SU-DHL-6 (cell line): ENCODE measurements at regions not wholly inside any gene's neighbourhood (a gene's known extent, or its start where the extent isn't known, plus 50 kb on each side); places are given as distances from the start of the nearest gene placed in this dataset.

Source experiments
- H2AFZ ChIP-seq: fragments of 200-600 bp; sonication (generic); 2 replicates; pipeline ENCODE4 v1.6.1; 2014; ENCODE audit warnings: low read depth, mild to moderate bottlenecking, moderate library complexity, mixed read lengths, antibody characterized with exemption, low read length; ENCODE audit not compliant: severe bottlenecking
- H3F3A ChIP-seq: fragments of 200-600 bp; shearing (Covaris generic); 2 replicates; pipeline ENCODE4 v1.6.0; 2016; ENCODE audit warnings: antibody characterized with exemption, mild to moderate bottlenecking; ENCODE audit not compliant: insufficient read depth
- H3K27ac ChIP-seq: fragments of 200-600 bp; sonication (generic); 2 replicates; pipeline ENCODE4 v1.5.1; 2016; ENCODE audit warnings: low read depth, mild to moderate bottlenecking, low read length, moderate library complexity, mixed read lengths
- H3K27me3 ChIP-seq: fragments of 200-600 bp; sonication (generic), shearing (Covaris generic); 2 replicates; pipeline ENCODE4 v1.6.0; 2014; ENCODE audit warnings: mild to moderate bottlenecking, low read length
- H3K36me3 ChIP-seq: fragments of 200-600 bp; sonication (generic); 2 replicates; pipeline ENCODE4 v1.6.1; 2014; ENCODE audit warnings: mild to moderate bottlenecking, low read length, mixed read lengths
- H3K4me2 ChIP-seq: fragments of 300-600, 200-600 bp; shearing (Covaris generic), sonication (generic); 2 replicates; pipeline ENCODE4 v1.6.0; 2014; ENCODE audit warnings: low read length, low read depth, mild to moderate bottlenecking; ENCODE audit not compliant: poor library complexity, severe bottlenecking
- H3K4me3 ChIP-seq: fragments of 200-600 bp; sonication (generic); 2 replicates; pipeline ENCODE4 v1.5.1; 2014; ENCODE audit warnings: antibody characterized with exemption, low read length, mild to moderate bottlenecking, mixed read lengths; ENCODE audit not compliant: insufficient read depth, poor library complexity, severe bottlenecking
- H3K79me2 ChIP-seq: fragments of 200-600 bp; sonication (generic); 2 replicates; pipeline ENCODE4 v1.6.1; 2014; ENCODE audit warnings: mild to moderate bottlenecking, low read length, moderate library complexity; ENCODE audit not compliant: insufficient read depth
- H3K9ac ChIP-seq: fragments of 200-600 bp; sonication (generic); 2 replicates; pipeline ENCODE4 v1.7.0; 2014; ENCODE audit warnings: mild to moderate bottlenecking, low read length
- H3K9me2 ChIP-seq: fragments of 200-600 bp; sonication (generic); replicated peaks from 2 replicates; pipeline ENCODE4 v1.6.1; 2014; ENCODE audit warnings: low read length; ENCODE audit not compliant: insufficient read depth
- H3K9me3 ChIP-seq: fragments of 200-600 bp; sonication (generic); 2 replicates; pipeline ENCODE4 v1.6.1; 2014; ENCODE audit warnings: low read length, mixed read lengths; ENCODE audit not compliant: insufficient read depth
- H4K20me1 ChIP-seq: fragments of 200-600 bp; sonication (generic); 2 replicates; pipeline ENCODE4 v1.6.1; 2014; ENCODE audit warnings: low read depth, mild to moderate bottlenecking, antibody characterized with exemption, low read length, moderate library complexity, mixed read lengths
- EZH2phosphoT487 ChIP-seq: fragments of 200-600 bp; sonication (generic), shearing (Covaris generic); conservative IDR thresholded peaks from 2 replicates; pipeline ENCODE4 v1.6.1; 2018; ENCODE audit warnings: mild to moderate bottlenecking, antibody characterized with exemption, low read length, moderate library complexity, mixed read lengths
- TF ChIP-seq, protein P1 (sequence below): fragments of 200-600 bp; sonication (generic); IDR thresholded peaks from one replicate; pipeline ENCODE4 v1.5.1; 2017; ENCODE audit warnings: antibody characterized with exemption, mild to moderate bottlenecking, low read length, moderate library complexity; ENCODE audit not compliant: insufficient read depth, poor library complexity, severe bottlenecking

DNA sequence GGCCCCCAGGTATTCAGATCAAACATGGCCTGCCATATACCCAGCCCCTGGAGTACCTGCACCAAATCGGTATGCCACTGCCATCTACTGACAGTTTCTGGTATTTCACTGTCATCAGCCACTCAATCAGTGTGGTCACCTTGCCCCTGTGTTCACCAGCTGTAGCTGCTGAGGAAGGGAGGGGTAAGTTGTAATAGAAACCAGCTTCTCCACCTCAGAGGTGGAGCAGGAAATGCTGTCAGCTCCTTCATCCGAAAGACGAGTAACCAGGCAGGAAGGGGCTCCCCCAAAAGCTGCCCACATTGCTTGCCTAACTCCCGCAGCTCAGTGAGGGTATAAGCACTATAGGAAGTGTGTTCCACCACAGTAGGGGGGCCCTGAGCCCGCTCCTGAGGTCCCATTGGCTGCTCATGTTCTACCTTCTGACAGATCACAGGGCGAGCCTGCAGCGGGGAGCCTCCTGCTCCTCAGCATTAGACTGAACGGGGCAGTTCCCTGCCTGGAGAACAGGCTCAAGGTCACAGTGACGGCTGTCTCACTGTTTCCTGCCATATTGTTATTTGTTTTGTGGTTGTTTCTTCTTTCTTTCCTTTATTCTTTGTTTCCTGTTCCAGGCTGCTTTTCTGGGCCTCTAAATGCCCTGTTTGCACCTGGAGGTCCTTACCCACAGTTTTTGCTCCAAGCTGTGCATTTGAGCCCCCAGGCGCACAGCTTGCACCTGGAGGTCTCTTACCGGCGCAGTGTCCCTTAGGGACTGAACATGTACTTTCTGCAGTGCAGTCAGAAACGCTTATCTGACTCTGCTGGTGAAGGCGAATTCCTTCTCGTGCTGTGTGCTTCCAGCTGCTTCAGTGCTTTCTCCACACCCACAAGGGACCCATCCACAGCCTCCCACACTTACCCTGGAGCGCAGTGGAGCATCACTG lies 1638.3 kb downstream of the MRPL39 start:
- H3K9me3 ChIP-seq, result no peaks in the 10 kb centered on the region
- peaks cover 7% of the 10 kb centered on the region; the same call in 1 of the 2 replicates for H3F3A ChIP-seq
- peak overlapping the region; percentile 28 for H3K4me3 ChIP-seq
- TF ChIP-seq, protein P1, sequence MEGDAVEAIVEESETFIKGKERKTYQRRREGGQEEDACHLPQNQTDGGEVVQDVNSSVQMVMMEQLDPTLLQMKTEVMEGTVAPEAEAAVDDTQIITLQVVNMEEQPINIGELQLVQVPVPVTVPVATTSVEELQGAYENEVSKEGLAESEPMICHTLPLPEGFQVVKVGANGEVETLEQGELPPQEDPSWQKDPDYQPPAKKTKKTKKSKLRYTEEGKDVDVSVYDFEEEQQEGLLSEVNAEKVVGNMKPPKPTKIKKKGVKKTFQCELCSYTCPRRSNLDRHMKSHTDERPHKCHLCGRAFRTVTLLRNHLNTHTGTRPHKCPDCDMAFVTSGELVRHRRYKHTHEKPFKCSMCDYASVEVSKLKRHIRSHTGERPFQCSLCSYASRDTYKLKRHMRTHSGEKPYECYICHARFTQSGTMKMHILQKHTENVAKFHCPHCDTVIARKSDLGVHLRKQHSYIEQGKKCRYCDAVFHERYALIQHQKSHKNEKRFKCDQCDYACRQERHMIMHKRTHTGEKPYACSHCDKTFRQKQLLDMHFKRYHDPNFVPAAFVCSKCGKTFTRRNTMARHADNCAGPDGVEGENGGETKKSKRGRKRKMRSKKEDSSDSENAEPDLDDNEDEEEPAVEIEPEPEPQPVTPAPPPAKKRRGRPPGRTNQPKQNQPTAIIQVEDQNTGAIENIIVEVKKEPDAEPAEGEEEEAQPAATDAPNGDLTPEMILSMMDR, result peak; percentile 72
- no peak for TF ChIP-seq EZH2phosphoT487
- no peaks in the 10 kb centered on the region for H3K9me2 ChIP-seq
- peak overlapping the region; percentile 91 for H2AFZ ChIP-seq
- no peaks in the 10 kb centered on the region for H3K79me2 ChIP-seq
- H3K27ac ChIP-seq, result peak overlapping the region; percentile 72
- no peaks in the 10 kb centered on the region for H3K36me3 ChIP-seq
- H3K9ac ChIP-seq, result peak overlapping the region; percentile 47
- H3K27me3 ChIP-seq, result no peaks in the 10 kb centered on the region
- H3K4me2 ChIP-seq, result peak overlapping the region; percentile 62
- H4K20me1 ChIP-seq, result no peaks in the 10 kb centered on the region

DNA sequence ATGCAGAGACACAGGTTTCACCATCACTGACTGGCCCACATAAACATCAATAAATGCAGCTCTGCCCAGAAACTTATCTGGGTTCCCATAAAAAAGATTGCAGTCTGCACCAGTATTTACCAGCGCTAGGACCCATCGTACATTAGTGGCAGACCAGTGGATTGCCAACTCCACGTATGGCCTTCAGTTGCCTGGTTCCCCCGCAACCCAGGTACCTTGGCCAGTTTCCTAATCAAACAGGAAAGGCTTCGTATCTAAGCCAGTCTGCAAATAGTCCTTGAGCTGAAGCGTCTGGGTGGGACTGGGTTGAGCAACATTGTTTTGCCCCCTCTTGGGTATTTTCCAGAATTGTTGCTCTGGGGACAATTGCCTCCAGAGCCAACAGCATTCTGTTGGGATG lies 1639.3 kb downstream of the MRPL39 start:
- Histone ChIP-seq H3K36me3 (no peaks in the 10 kb centered on the region), H3K9me3 (no peaks in the 10 kb centered on the region), H3K27ac (no peak overlapping the region), H3K9ac (no peak overlapping the region), H3K79me2 (no peaks in the 10 kb centered on the region), H3K4me3 (no peak overlapping the region), H3K27me3 (no peaks in the 10 kb centered on the region), H2AFZ (no peak overlapping the region), H3K9me2 (no peaks in the 10 kb centered on the region), H4K20me1 (no peaks in the 10 kb centered on the region), H3K4me2 (no peak overlapping the region), H3F3A (peaks cover 7% of the 10 kb centered on the region; the same call in 1 of the 2 replicates)
- TF ChIP-seq EZH2phosphoT487, result no peak
- TF ChIP-seq, protein P1, result no peak

DNA sequence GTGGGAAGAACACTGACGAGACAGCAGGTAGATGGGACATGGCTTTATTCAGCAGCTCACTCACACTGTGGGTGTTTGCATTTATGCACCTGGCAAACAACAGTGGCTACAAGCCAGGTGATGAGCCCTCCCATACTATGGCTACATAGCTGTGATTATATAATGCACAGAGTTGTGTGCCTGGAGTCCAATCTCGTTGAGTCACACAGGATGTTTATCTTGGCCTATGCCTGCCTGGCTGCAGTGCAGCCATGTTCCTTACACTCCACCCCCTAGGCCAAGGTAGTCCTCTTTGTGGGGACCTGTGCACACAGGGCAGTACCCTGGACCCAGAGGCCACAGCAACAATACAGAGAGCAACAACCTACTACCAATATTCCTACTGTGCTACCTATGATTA lies 1643.8 kb downstream of the MRPL39 start:
- H3F3A ChIP-seq, result no peaks in the 10 kb centered on the region
- no peaks in the 10 kb centered on the region for H3K27me3 ChIP-seq
- H4K20me1 ChIP-seq, result no peaks in the 10 kb centered on the region
- H3K79me2 ChIP-seq, result no peaks in the 10 kb centered on the region
- no peak overlapping the region for H3K4me3 ChIP-seq
- H2AFZ ChIP-seq, result no peak overlapping the region
- H3K4me2 ChIP-seq, result no peak overlapping the region
- H3K27ac ChIP-seq, result no peak overlapping the region
- no peaks in the 10 kb centered on the region for H3K36me3 ChIP-seq
- no peak overlapping the region for H3K9ac ChIP-seq
- H3K9me2 ChIP-seq, result no peaks in the 10 kb centered on the region
- TF ChIP-seq, protein P1, result no peak
- TF ChIP-seq EZH2phosphoT487, result no peak
- H3K9me3 ChIP-seq, result no peaks in the 10 kb centered on the region
